SW 1271 (cell line): ENCODE measurements at regions not wholly inside any gene's neighbourhood (a gene's known extent, or its start where the extent isn't known, plus 50 kb on each side); places are given as distances from the start of the nearest gene placed in this dataset.

Source experiments
- DNase-seq, 2 experiments: peaks; one replicate each; lab custom pipeline; 2025; lab: John Stamatoyannopoulos, UW

DNA sequence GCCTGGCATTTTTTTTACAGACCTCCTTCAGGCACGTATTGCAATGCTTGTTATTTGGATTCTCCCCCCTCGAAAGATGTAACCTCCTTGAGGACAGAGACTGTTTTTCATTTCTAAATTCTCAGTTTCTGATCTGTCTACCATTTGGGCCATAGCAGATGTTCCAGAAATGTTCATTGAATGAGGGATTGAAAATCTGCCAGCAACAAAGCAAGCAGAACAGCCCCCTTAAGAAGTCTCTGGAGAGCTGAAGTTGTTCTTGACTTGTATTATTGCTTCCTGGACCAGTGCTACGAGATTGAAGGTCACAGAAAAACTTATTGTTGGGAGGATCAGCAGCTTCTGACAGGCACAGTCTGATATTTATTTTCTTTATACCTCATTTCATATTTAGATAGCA, 355.5 kb downstream of the EPHA4 start:
- no peak for DNase-seq

DNA sequence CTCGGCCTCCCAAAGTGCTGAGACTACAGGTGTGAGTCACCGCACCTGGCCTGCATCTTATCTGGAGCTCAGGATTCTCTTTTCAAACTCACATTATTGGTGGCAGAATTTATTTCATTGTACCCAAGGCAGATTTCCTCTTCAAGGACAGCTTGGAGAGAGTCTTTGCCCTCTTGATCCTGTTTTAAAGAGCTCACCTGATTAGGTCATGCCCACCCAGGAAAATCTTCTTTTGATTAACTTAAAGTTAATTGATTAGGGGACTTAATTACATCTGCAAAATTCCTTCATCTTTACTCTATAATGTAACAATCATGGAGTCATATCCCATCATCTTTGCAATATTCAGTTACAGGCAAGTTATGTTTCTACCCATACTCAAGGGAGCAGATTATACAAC, 346.4 kb downstream of the EPHA4 start:
- DNase-seq, result no peak

DNA sequence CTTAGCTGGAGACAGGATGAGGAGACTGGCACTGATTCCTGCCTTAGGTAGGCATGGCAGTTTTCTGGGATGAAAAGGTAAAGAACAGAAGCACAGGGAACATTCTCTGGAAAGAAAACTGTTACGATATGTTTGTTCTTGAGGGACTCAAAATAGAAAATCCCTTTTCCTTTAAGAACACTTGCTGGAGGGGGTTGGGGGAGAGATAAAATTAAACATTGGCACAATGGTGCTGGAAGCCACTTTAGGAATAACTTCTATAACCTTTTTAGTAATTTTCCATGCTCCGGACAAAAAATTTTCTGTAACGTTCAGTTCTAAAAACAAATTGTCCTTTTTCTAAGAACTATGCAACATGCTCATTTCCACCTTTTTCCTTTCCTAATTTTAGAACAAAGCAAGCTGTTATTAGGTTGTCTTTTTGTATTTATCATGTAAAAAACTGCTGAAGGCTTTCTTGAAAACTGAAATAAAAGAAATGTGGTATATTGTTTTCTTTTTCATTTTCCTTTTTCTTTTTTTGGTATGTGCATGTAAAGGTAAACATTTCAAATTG, 343.8 kb downstream of the EPHA4 start:
- no peak for DNase-seq

DNA sequence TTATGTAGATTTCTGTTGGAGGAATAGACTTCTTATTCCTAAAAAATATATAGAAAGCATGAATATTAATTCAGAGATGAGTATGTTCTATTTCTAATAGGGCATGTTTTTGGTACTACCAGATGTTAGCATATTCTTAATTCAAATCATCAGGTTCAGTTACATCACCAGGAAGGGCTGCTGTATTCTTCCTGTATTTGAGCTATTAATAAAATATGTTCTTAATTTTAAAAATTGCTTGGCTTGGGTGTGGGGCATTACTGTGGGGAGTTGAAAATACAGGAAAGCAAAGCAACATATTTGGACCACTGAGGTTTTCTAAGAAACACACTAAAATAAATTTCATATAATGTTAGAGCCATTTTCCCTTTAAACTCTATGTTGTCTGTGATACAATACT, 343.0 kb downstream of the EPHA4 start:
- DNase-seq, result no peak

DNA sequence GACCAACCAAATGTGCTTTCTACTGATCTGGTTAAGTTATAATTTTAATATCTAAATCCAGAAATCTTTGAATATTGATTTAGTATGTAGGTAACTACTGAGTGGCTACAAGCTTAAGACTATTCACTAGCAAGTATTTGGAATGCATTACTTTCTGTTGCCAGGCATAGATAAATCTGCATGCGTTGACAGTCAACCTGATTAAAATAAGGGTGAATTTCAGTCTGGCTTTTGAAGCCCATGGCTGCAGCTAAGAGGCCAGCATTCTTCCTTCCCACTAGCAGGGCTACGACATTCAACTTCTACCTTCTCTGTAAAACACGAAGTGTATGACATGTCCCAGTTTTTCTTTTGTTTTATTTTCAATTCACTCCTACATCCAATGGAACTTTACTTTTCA, 340.6 kb downstream of the EPHA4 start:
- DNase-seq, result no peak

DNA sequence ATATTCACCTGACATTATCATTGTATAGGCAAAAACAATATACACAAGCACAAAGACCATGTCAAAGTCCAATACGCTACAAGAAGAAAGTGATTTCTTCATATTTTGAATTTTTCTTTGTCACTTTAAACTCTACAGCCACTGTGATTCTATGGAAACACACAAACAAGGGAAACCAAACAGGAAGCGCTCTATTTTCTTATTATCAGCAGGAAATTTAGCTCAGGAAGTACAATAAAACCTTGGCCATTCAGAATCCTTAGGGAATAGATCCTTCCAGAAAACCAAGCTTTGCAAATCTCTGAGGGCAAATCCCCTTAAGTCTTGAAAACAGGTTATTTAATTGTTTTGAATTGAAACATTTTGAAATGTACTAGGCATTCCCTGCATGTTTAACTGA, 336.2 kb downstream of the EPHA4 start:
- no peak for DNase-seq

DNA sequence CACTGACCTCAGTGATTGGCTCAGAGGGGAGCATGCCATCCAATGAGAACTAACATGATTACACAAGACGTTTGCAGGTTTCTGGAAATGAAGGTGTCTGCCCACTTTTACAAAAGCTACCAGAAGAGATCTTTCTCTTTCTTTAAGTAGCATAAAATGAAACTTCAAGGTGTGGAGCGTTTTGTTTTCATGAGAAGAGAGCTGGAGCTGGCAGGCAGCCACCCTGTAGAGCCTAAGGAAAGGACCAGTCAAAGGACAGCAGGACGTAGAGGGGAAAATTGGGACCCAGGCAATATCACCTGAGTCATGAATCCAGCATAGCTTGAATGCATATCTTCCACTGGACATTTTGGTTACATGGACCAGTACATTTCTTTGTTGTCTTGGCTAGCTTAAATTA, 331.0 kb downstream of the EPHA4 start:
- no peak for DNase-seq

DNA sequence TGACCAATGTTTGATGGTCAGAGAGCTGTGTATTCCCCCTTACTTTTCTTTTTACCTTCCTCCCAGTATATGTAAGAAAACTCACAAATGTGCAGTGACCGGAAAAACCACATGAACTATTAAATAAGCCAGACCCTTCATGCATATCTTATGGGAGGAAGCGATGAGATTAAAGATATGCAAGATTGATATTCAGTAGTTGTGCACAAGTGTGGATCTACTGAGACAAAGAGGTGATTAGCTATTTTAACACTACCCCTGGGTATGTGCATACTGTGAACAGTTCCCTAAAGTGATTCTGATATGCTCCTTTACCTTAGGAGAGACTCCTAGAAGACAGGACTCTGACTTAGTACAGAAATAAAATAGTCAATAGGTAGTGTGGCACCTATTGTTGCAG, 328.3 kb downstream of the EPHA4 start:
- DNase-seq, result no peak

DNA sequence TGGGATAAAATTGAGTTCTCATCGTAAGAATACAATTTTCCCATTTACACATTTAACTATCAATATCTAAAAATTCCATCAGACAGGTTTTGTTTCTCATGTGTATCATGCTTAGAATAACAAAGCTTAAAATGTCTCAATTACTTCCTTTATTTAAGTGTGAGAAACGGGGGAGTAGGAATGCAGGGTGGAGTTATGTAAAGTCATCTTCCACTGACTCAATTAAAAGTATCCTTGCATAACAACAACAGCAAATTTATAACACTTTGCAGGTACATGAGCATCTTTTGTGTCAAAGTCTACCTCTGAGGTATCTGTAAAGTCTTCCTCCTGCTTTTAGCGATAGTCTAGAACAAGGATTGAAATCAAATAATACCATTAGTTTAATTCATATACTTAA, 327.1 kb downstream of the EPHA4 start:
- no peak for DNase-seq

DNA sequence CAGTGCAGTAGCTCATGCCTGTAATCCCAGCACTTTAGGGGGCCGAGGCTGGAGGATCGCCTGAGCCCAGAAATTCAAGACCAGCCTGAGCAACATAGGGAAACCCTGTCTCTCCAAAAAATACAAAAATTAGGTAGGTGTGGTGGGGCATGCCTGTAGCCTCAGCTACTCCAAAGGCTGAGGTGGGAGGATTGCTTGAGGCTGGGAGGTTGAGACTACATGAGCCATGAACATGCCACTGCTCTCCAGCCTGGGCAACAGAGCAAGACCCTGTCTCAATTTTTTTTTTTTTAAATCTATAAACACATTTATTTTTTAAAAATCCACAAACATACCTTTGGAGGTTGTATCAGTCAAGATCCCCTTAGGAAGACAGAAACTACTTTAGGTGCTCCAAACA, 326.3 kb downstream of the EPHA4 start:
- no peak for DNase-seq

DNA sequence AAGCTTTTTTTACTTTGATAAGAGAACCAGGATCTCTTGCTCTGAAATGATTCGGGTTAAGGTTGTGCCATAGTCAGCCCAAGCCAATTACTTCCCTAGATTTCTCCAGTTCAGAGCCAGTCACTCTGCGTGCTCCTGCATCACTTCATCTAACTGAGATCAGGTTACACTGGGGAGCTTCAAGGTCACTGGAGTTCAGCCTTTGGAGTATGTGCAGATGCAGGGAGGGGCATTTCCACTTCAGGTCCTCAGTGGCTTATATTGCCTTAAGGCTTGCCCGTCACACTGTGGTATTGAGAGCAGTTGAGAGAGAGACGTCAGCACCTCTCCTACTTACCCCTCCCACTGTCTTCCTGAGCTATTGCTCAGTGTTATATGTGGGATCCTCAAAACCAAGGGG, 317.8 kb downstream of the EPHA4 start:
- DNase-seq, result no peak

DNA sequence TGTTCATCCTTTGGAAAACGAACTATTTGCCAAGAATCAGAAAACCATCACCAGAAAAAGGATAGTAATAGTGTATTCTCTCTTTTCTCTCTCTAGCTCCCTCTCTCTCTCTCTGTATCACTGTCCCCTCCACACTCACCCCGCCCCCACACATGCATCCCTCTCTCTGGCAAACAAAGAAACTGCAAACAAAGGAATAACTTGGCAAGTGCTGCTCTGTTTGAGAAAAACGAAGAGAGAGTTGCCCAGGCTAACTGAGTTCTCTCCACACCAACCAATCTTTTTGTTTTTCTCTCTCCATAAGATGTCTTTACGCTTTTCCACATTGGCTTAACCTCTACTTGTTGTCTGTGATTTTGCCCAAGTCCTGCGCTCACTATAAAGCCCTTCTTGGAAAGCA, 316.2 kb downstream of the EPHA4 start:
- DNase-seq, result no peak

DNA sequence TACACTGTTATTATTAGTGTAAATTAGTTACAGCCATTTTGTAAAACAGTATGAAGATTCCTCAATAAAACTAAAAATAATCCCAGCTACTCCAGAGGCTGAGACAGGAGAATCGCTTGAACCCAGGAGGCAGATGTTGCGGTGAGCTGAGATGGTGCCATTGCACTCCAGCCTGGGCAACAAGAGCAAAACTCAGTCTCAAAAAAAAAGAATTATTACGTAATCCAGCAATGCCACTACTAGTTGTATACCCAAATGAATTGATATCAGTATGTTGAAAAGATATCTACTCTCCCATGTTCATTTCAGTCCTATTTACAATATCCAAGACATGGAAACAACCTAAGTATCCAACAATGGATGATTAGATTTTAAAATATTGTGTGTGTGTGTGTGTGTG, 313.6 kb downstream of the EPHA4 start:
- no peak for DNase-seq

DNA sequence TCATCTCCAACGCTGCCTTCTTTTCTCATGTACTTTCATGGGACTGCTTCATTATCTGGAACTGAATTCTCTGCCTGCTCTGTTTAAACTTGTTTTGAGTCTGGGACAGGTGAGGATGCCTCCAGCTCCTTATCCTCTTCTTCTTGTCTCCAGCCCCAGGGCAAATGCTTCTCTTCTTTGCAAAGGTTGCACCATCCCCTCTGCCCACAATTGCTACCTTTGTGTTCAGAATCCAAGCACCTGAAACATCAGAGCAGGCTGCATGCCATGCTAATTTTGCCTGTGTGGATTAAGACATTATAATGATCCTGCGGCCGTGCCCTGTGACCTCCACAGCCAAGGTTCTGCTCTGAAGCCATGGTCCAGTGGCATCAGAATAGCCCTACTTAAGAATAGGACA, 309.5 kb downstream of the EPHA4 start:
- DNase-seq, result no peak

DNA sequence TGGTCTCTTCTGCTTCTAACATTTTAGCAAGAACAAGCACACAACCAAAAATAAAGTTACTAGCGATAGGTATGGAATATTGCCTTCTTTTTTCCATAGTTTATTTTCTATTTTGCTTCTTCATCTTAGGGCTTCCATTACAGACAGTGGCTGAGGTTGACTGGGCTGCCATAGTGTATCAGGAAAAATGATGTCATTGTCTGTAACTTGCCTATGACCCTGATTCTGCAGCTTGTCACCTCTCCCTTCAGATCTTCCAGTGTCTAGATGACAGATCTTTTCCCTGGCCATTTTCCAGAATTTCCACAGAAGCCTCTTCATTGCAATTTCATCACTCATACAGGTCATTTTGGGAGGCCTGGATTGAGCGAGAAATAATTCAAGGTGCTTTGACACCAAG, 308.5 kb downstream of the EPHA4 start:
- DNase-seq, result no peak

DNA sequence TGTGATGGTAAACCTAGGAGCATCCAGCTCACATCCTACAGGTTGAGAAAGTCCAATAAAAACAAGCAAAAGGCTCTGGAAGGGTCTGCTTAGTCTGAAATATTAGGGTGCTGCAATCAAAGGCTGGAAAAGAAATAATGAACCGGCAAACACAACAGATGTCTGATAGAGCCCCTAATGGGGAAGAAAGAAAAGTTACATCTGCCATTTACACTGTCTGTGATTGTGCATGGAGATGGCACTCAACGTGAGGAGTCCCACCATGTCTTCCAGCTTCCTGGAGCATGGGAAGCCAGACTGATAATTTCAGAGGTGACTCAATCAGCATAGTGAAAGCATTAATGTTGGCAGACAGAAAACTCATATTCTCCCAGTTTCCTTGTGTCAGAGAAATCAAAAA, 307.8 kb downstream of the EPHA4 start:
- no peak for DNase-seq

DNA sequence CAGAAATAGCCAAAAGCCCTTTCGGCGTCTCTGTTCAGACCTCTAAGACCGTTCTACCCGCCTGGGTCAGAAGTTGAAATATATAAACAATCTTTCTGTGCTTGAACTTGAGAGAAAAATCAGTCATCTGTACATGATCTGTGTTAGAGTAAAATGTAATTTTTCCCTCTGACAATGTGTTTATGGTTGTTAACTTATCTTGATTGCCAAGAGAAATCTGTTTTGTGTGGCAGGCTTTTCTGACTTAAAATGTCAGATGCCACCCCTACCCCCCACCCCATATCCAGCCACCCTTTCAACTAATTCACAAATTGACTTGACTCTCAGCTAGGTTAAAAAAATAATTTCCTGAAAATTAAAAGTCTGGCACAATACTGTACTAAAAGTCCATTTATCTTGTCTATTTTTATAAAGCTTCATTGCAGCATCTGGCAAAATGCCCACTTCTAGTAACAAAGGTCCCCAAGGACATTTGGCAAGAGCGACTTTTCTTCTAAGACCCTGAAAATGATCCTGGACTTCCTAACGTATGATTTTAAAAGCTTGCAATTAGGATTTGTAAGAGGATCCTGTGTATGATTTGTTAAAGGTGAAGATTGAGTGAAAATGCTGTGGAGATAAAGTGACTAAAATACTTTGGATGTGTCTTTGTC, 304.2 kb downstream of the EPHA4 start:
- no peak for DNase-seq

DNA sequence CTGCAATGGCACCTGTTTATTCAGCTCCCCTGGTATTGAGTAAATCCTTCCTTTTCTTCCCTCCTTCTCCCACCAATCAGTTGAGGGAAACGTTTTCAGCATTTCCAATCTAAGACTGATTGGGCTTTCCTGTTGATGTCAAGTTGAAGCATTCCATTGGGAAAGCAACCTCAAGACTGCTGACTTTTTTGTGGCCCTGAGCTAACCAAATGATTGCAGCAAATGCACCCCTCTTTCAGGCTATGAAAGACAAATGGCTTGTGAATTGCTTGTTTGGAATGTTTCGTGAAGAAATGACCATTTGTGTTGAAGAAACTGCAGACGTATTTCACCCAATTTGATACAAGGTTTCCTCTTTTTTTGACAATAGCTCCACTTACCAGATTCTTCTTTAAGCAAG, 303.5 kb downstream of the EPHA4 start:
- no peak for DNase-seq

DNA sequence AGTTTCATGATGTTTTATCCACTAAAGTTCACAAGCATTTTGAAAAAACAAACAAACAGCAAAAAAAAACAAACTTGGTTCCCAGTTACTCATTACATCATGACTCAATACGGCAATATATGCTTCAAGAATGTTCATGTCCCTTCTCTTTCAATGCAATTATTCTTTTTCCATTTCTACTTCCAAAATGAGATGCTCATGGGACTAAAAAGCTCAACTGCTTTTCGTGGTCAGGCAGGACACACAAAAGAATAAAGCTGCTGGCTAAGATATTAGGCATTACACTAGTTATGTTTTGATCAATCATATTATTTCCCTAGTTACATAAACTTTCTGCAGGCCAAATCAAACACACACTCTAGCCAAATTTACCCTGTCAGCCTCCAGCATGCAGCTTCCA, 301.3 kb downstream of the EPHA4 start:
- no peak for DNase-seq

DNA sequence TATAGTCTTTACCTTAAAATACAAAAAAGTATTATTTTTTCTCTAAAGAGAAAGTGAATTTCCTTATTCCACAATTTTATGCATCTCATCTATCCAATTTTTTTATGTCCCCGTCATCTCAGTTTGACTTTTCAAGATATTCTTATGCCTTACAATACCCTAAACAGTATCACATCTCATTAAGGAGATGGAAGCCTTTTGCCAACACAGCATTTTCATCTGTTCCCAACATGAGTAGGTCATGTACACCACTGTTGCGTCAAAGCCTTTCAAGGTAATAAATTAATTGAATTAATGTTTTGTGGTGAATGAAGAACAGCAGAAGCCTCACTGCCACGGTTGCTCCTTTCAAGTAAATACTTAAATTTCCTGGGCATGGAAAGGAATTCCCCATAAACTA, 299.4 kb downstream of the EPHA4 start:
- DNase-seq, result no peak

DNA sequence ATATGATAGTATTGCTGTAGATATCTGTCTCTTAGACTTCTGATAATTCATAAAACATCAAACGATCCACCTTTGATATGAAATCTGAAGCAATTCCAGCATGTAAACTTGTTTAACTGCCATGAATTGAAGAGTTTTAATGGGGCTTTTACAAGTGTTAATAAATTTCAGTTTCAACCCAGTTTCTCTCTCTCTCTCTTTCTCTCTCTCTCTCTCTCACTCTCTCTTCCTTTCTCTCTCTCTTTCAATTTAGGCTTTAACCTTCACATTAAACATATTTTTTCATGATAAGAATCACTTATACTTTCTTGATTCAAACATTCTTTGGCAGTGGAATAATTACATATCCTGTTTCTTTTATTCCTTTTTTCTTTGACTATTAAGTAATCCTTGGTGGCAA, 296.1 kb downstream of the EPHA4 start:
- DNase-seq, result no peak

DNA sequence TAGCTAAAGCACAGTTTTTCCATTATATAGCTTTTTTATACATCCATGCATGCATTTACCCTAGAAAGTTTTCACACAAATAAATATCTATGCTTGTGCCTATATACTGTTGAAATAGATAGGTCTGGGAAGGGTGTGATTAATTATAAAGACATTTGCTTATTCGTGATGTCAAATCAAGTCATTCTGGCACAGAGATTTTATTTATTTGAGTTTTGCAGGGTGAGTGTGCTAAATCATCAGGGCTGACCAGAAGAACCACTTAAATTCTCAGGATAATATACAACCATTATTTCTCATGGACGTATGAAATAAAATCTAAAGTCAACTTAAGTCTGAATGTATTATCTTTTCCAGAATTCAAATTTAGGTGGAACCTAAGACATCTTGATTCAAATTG, 295.5 kb downstream of the EPHA4 start:
- DNase-seq, result no peak

DNA sequence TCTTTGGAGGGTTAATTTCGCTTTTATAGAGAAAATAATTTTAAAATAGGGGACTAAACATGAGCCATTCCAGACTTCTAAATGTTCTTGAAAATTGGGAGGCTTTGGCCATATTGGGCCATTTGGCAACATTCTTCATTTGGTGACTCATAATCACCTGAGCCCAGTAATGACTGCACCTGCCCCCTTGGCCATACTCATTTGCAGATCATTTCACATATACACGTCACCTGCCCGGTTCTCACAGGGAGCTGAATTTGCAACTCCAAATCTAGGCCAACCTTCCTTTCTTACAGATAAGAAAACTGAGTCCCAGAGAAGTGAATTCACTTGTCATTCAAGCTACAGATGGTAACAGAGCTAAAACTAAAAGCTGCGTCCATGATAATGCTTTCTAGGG, 289.7 kb downstream of the EPHA4 start:
- no peak for DNase-seq

DNA sequence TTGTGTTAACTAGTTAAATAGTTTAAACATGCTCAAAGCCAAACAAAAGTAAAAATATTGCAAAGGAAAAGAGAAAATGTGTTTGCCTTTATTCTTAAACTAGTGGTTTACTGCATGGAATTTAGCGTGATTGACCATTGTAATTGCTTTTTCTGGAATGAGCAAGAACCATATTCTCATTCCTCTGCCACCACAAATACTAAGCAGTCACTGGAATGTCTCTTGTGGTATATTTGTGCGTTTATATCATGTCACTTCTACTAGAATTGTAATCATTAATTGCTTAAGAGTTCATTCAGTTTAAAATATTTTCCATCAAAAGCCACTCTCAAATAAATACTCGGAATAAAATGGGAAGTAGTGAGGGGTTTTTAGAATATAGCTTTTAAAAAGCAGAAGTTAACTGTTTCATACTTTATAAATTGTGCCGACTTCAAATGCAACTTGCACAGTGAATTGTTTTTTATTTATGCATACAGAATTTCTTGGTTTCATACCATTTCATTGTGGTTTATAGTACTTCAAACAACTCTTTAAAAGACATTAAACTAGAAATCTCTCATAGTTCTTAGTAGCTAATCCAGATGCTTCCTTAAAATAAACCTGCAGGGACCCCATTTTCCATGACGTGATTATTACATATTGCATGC, 288.1 kb downstream of the EPHA4 start:
- no peak for DNase-seq
